ENCODE measurements at regions not wholly inside any gene's neighbourhood (a gene's known extent, or its start where the extent isn't known, plus 50 kb on each side); places are given as distances from the start of the nearest gene placed in this dataset.

- no peak for DNase-seq (ENCODE audit: low read depth)
These were observed 52.5 kb upstream of the RXFP2 start for GRCh38 chr13:31686670-31687425.

Measured in ELR (cell line).